ACC112 (cell line): ENCODE measurements at regions not wholly inside any gene's neighbourhood (a gene's known extent, or its start where the extent isn't known, plus 50 kb on each side); places are given as distances from the start of the nearest gene placed in this dataset.

Experiments used
- H2AFZ ChIP-seq: fragments of 200-600 bp; sonication (generic); one replicate; pipeline ENCODE4 v1.6.0; 2017; ENCODE audit warnings: antibody characterized with exemption, low read length; ENCODE audit not compliant: unreplicated experiment
- H3K27ac ChIP-seq: fragments of 200-600 bp; sonication (generic); 2 replicates; pipeline ENCODE4 v1.5.1; 2014; ENCODE audit warnings: low read depth, mild to moderate bottlenecking, antibody characterized with exemption, low read length, moderate library complexity
- H3K27me3 ChIP-seq: fragments of 200-600 bp; sonication (generic); 2 replicates; pipeline ENCODE4 v1.6.1; 2014; ENCODE audit warnings: mild to moderate bottlenecking, antibody characterized with exemption, low read length, moderate library complexity, mixed read lengths; ENCODE audit not compliant: insufficient read depth
- H3K36me3 ChIP-seq: fragments of 200-600 bp; sonication (generic); 2 replicates; pipeline ENCODE4 v1.6.1; 2016; ENCODE audit warnings: mild to moderate bottlenecking, antibody characterized with exemption, low read length, moderate library complexity, mixed read lengths; ENCODE audit not compliant: insufficient read depth
- H3K4me1 ChIP-seq: fragments of 200-600 bp; sonication (generic); one replicate; pipeline ENCODE4 v1.6.1; 2016; ENCODE audit warnings: low read length, mixed read lengths; ENCODE audit not compliant: insufficient read depth, unreplicated experiment, control insufficient read depth
- H3K4me3 ChIP-seq: fragments of 200-600 bp; sonication (generic); 2 replicates; pipeline ENCODE4 v1.5.1; 2014; ENCODE audit warnings: mild to moderate bottlenecking, low read depth, low read length
- H3K79me2 ChIP-seq: fragments of 200-600 bp; sonication (generic); one replicate; pipeline ENCODE4 v1.6.0; 2016; ENCODE audit warnings: low read length; ENCODE audit not compliant: control insufficient read depth, unreplicated experiment, insufficient read depth

GRCh38 chr12:19042221-19042620 lies 87.3 kb upstream of the PLEKHA5 start:
- no peak overlapping the region for H2AFZ ChIP-seq
- no peaks in the 10 kb centered on the region for H3K27me3 ChIP-seq
- H3K4me1 ChIP-seq: no peaks in the 10 kb centered on the region
- no peak overlapping the region for H3K4me3 ChIP-seq
- no peaks in the 10 kb centered on the region for H3K36me3 ChIP-seq
- H3K27ac ChIP-seq: no peak overlapping the region
- H3K79me2 ChIP-seq: no peaks in the 10 kb centered on the region

DNA sequence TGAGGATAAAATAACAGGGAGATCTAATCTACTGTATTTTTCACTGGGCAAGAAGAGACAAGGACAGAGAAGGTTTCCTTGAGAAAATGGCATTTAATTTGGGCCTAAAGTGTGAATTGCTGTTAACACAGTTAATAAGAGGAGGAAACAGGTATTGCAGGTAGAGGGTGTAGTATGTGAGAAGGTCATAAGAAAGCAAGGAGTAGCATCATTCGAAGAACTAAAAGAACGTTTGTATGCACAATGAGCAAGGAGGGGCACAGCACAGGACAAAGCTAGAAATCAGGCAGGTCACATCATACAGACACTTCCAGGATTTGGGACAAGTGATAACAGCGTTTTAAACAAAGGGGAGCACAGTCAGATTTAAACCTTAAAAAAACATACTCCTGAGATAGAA lies 85.1 kb upstream of the PLEKHA5 start:
- H3K27me3 ChIP-seq: no peaks in the 10 kb centered on the region
- H3K27ac ChIP-seq: no peak overlapping the region
- no peaks in the 10 kb centered on the region for H3K4me1 ChIP-seq
- H3K36me3 ChIP-seq: no peaks in the 10 kb centered on the region
- no peak overlapping the region for H2AFZ ChIP-seq
- no peaks in the 10 kb centered on the region for H3K79me2 ChIP-seq
- H3K4me3 ChIP-seq: no peak overlapping the region

GRCh38 chr12:19044891-19045290 lies 84.6 kb upstream of the PLEKHA5 start:
- no peak overlapping the region for H3K27ac ChIP-seq
- no peaks in the 10 kb centered on the region for H3K27me3 ChIP-seq
- H3K36me3 ChIP-seq: no peaks in the 10 kb centered on the region
- H2AFZ ChIP-seq: no peak overlapping the region
- no peaks in the 10 kb centered on the region for H3K4me1 ChIP-seq
- no peaks in the 10 kb centered on the region for H3K79me2 ChIP-seq
- no peak overlapping the region for H3K4me3 ChIP-seq

- no peak overlapping the region for H3K27ac ChIP-seq
- H3K27me3 ChIP-seq: no peaks in the 10 kb centered on the region
- H3K4me3 ChIP-seq: no peak overlapping the region
- no peaks in the 10 kb centered on the region for H3K4me1 ChIP-seq
- no peak overlapping the region for H2AFZ ChIP-seq
- no peaks in the 10 kb centered on the region for H3K79me2 ChIP-seq
- H3K36me3 ChIP-seq: no peaks in the 10 kb centered on the region
Measured at GRCh38 chr12:19045426-19045825, 84.1 kb upstream of the PLEKHA5 start.

GRCh38 chr12:19048943-19049342 lies 80.6 kb upstream of the PLEKHA5 start:
- no peaks in the 10 kb centered on the region for H3K36me3 ChIP-seq

DNA sequence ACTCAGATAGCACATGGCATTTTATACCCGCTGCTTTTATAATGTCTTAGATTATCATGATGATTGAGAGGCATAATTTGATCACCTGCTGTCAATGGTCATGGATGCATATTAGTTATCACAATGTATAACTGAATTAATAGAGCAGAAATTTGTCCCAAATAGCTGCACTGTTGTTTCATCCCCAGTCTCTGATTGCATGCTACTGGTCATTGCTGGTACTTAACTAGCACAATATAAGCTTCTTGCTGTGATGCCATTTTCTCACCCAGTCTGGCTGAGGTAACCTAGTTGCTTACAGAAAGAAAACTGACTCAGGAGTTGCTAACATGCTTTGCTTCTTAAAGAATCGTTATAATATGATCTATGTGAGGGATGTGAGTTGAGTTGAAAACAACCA lies 76.8 kb upstream of the PLEKHA5 start:
- Histone ChIP-seq H3K4me3 (no peak overlapping the region), H3K27me3 (no peaks in the 10 kb centered on the region), H3K4me1 (peaks cover 5% of the 10 kb centered on the region), H3K36me3 (no peaks in the 10 kb centered on the region), H3K79me2 (no peaks in the 10 kb centered on the region), H2AFZ (no peak overlapping the region), H3K27ac (no peak overlapping the region)

More at GRCh38 chr12:19048943-19049342, 80.6 kb upstream of the PLEKHA5 start:
- Histone ChIP-seq H2AFZ (no peak overlapping the region), H3K4me1 (no peaks in the 10 kb centered on the region), H3K79me2 (no peaks in the 10 kb centered on the region), H3K27ac (no peak overlapping the region), H3K4me3 (no peak overlapping the region), H3K27me3 (no peaks in the 10 kb centered on the region)

- H3K4me3 ChIP-seq: no peak overlapping the region
- peaks cover 5% of the 10 kb centered on the region for H3K4me1 ChIP-seq
- H2AFZ ChIP-seq: no peak overlapping the region
- H3K36me3 ChIP-seq: no peaks in the 10 kb centered on the region
- H3K27me3 ChIP-seq: no peaks in the 10 kb centered on the region
- H3K27ac ChIP-seq: no peak overlapping the region
- H3K79me2 ChIP-seq: no peaks in the 10 kb centered on the region
Measured at GRCh38 chr12:19053218-19053617, 76.3 kb upstream of the PLEKHA5 start.

- Histone ChIP-seq H3K79me2 (no peaks in the 10 kb centered on the region), H3K27ac (no peak overlapping the region), H3K27me3 (no peaks in the 10 kb centered on the region), H3K36me3 (no peaks in the 10 kb centered on the region), H3K4me3 (no peak overlapping the region), H2AFZ (no peak overlapping the region), H3K4me1 (peaks cover 5% of the 10 kb centered on the region)
Measured at GRCh38 chr12:19054035-19054434, 75.5 kb upstream of the PLEKHA5 start.

- Histone ChIP-seq H3K4me3 (no peak overlapping the region), H3K79me2 (no peaks in the 10 kb centered on the region), H3K27me3 (no peaks in the 10 kb centered on the region), H3K36me3 (no peaks in the 10 kb centered on the region), H3K27ac (no peak overlapping the region), H3K4me1 (peaks cover 5% of the 10 kb centered on the region), H2AFZ (peak overlapping the region; percentile 93)
Measured at GRCh38 chr12:19055589-19055988, 73.9 kb upstream of the PLEKHA5 start.

- Histone ChIP-seq H3K4me1 (peaks cover 5% of the 10 kb centered on the region), H3K27ac (no peak overlapping the region), H3K27me3 (no peaks in the 10 kb centered on the region), H2AFZ (no peak overlapping the region), H3K79me2 (no peaks in the 10 kb centered on the region), H3K4me3 (no peak overlapping the region), H3K36me3 (no peaks in the 10 kb centered on the region)
Measured at GRCh38 chr12:19058235-19059021, 71.1 kb upstream of the PLEKHA5 start.

GRCh38 chr12:19064713-19065112 lies 64.8 kb upstream of the PLEKHA5 start:
- Histone ChIP-seq H3K27me3 (no peaks in the 10 kb centered on the region), H3K79me2 (no peaks in the 10 kb centered on the region), H3K36me3 (no peaks in the 10 kb centered on the region), H3K4me1 (no peaks in the 10 kb centered on the region), H2AFZ (no peak overlapping the region), H3K27ac (no peak overlapping the region), H3K4me3 (no peak overlapping the region)
